Lower leg skin (tissue), 3 donors: ENCODE measurements at regions not wholly inside any gene's neighbourhood (a gene's known extent, or its start where the extent isn't known, plus 50 kb on each side); places are given as distances from the start of the nearest gene placed in this dataset.
"Not testable (repeated sequence)": the region's sequence is repeated elsewhere in the genome, so short reads cannot be mapped to it uniquely, and the experiment has no call there.

Experiments
- CTCF ChIP-seq, 3 donors: fragments of 450-650 bp; IDR thresholded peaks; one replicate each; pipeline ENCODE4 v1.5.1; 2016; ENCODE audit warnings: antibody characterized with exemption in 3 of 3, mild to moderate bottlenecking in 3 of 3, moderate library complexity in 2 of 3
- POLR2A ChIP-seq, 2 donors: fragments of 450-650 bp; IDR thresholded peaks; one replicate each; pipeline ENCODE4 v1.6.1; 2016 to 2017; ENCODE audit warnings: antibody characterized with exemption in 2 of 2, mild to moderate bottlenecking in 1 of 2, moderate library complexity in 1 of 2

DNA sequence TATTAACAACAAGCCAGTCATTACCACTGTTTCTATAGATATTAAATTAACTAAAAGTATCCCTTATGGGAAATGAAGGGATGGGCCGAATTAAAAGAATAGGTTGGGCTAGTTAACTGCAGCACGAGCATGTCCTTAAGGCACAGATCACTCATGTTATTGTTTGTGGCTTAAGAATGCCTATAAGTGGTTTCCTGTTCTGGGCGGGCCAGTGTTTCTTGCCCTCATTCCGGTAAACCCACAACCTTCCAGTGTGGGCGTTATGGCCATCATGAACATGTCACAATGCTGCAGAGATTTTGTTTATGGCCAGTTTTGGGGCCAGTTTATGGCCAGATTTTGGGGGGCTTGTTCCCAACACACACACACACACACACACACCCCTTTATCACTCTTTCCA lies 705.4 kb upstream of the NCAM2 start:
- TF ChIP-seq CTCF, POLR2A (IDR thresholded peaks at IDR 0.05): not testable (repeated sequence)
